ENCODE measurements at regions not wholly inside any gene's neighbourhood (a gene's known extent, or its start where the extent isn't known, plus 50 kb on each side); places are given as distances from the start of the nearest gene placed in this dataset.

GRCh38 chr18:30132959-30133358, 909.6 kb downstream of the DSC3 start:
- peak in 1 of 2 donors; percentile 2 for DNase-seq (ENCODE audit: low read depth in 1 of 2, low spot score in 1 of 2)
- H3K4me3 ChIP-seq: no peak overlapping the region
- no peaks in the 10 kb centered on the region for H3K9me3 ChIP-seq (ENCODE audit: low read depth)
- no peaks in the 10 kb centered on the region for H3K27me3 ChIP-seq
- no peaks in the 10 kb centered on the region for H3K36me3 ChIP-seq
- H3K4me1 ChIP-seq (ENCODE audit: low read depth): no peaks in the 10 kb centered on the region
- H3K27ac ChIP-seq: no peak overlapping the region
- TF ChIP-seq, protein P1, sequence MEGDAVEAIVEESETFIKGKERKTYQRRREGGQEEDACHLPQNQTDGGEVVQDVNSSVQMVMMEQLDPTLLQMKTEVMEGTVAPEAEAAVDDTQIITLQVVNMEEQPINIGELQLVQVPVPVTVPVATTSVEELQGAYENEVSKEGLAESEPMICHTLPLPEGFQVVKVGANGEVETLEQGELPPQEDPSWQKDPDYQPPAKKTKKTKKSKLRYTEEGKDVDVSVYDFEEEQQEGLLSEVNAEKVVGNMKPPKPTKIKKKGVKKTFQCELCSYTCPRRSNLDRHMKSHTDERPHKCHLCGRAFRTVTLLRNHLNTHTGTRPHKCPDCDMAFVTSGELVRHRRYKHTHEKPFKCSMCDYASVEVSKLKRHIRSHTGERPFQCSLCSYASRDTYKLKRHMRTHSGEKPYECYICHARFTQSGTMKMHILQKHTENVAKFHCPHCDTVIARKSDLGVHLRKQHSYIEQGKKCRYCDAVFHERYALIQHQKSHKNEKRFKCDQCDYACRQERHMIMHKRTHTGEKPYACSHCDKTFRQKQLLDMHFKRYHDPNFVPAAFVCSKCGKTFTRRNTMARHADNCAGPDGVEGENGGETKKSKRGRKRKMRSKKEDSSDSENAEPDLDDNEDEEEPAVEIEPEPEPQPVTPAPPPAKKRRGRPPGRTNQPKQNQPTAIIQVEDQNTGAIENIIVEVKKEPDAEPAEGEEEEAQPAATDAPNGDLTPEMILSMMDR (IDR thresholded peaks at IDR 0.05; ENCODE audit: low read depth, low read length): no peak

DNA sequence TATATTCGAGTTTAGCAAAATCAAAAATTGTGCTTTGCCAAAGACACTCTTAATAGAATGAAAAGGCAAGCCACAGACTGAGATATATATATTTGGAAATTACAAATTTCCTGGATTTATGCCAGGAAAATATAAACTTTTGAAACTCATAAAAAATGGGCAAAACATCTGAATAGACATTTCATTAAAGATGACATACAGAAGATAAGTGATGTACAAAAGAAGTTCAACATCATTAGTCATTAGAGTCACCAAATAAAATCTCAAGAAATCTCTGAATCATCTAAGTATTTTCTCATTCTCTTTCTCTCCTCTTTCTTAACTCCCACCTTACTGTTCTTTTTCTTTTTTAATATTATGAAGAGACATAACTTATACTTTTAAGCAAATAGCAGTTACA, 921.1 kb downstream of the DSC3 start:
- DNase-seq (ENCODE audit: low read depth in 1 of 2, low spot score in 1 of 2): no peak
- no peaks in the 10 kb centered on the region for H3K36me3 ChIP-seq
- H3K4me3 ChIP-seq: no peak overlapping the region
- TF ChIP-seq, protein P1 (IDR thresholded peaks at IDR 0.05; ENCODE audit: low read depth, low read length): no peak
- H3K4me1 ChIP-seq (ENCODE audit: low read depth): no peaks in the 10 kb centered on the region
- H3K27ac ChIP-seq: no peak overlapping the region
- H3K9me3 ChIP-seq (ENCODE audit: low read depth): no peaks in the 10 kb centered on the region
- H3K27me3 ChIP-seq: no peaks in the 10 kb centered on the region

- Histone ChIP-seq H3K27me3 (no peaks in the 10 kb centered on the region), H3K36me3 (no peaks in the 10 kb centered on the region), H3K9me3 (ENCODE audit: low read depth) (no peaks in the 10 kb centered on the region), H3K4me1 (ENCODE audit: low read depth) (no peaks in the 10 kb centered on the region), H3K4me3 (no peak overlapping the region), H3K27ac (no peak overlapping the region)
- TF ChIP-seq, protein P1 (IDR thresholded peaks at IDR 0.05; ENCODE audit: low read depth, low read length): no peak
- no peak for DNase-seq (ENCODE audit: low read depth in 1 of 2, low spot score in 1 of 2)
Observed at GRCh38 chr18:30113454-30113853, 929.1 kb downstream of the DSC3 start.

- H3K4me3 ChIP-seq: no peak overlapping the region
- no peaks in the 10 kb centered on the region for H3K36me3 ChIP-seq
- H3K27ac ChIP-seq: no peak overlapping the region
- H3K9me3 ChIP-seq (ENCODE audit: low read depth): no peaks in the 10 kb centered on the region
- H3K27me3 ChIP-seq: no peaks in the 10 kb centered on the region
- TF ChIP-seq, protein P1 (IDR thresholded peaks at IDR 0.05; ENCODE audit: low read depth, low read length): no peak
- H3K4me1 ChIP-seq (ENCODE audit: low read depth): no peaks in the 10 kb centered on the region
- DNase-seq (ENCODE audit: low read depth in 1 of 2, low spot score in 1 of 2): no peak
Observed at GRCh38 chr18:30106356-30106755, 936.2 kb downstream of the DSC3 start.

DNA sequence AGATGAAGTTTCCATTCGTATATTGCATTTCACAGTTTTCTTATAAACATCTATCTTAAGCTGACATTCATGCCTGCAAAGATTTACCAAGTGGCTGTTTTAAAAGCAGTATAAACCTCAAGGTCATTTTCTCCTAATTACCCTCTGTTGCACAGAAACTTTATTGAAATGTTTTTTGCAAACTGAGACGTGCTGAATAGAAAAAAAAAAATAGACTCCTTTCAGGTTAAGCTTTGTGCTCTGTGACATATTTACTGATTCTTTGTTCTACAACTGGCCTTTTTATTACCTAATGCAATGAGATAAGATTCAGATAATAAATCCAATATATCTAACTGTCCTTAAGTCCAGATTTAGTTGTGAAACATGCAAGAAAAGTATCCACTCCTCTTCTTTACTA, 938.7 kb downstream of the DSC3 start:
- Histone ChIP-seq H3K4me3 (no peak overlapping the region), H3K4me1 (ENCODE audit: low read depth) (no peaks in the 10 kb centered on the region), H3K36me3 (no peaks in the 10 kb centered on the region), H3K27me3 (no peaks in the 10 kb centered on the region), H3K9me3 (ENCODE audit: low read depth) (no peaks in the 10 kb centered on the region), H3K27ac (no peak overlapping the region)
- TF ChIP-seq, protein P1 (IDR thresholded peaks at IDR 0.05; ENCODE audit: low read depth, low read length): no peak
- DNase-seq (ENCODE audit: low read depth in 1 of 2, low spot score in 1 of 2): no peak

DNA sequence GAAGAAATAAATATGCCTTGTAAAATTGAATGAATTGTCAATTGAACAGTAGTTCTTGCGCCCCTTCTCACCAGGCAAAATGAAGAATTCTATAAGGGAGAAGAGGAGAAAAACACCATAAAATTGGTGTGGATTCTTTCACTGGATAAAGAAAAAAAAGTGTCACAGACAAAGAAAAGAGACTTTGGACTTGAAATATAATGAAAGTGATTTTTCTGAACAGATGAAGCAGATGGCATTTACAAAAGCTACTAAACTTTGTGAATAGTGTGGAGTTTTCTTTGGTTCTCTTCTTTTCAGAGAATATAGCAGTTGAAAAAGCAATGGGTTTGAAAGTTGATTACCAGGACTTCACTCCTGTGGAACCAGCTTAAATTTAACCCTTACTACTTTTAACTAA, 945.7 kb downstream of the DSC3 start:
- no peaks in the 10 kb centered on the region for H3K4me1 ChIP-seq (ENCODE audit: low read depth)
- H3K27me3 ChIP-seq: no peaks in the 10 kb centered on the region
- H3K9me3 ChIP-seq (ENCODE audit: low read depth): no peaks in the 10 kb centered on the region
- no peaks in the 10 kb centered on the region for H3K36me3 ChIP-seq
- TF ChIP-seq, protein P1 (IDR thresholded peaks at IDR 0.05; ENCODE audit: low read depth, low read length): no peak
- no peak for DNase-seq (ENCODE audit: low read depth in 1 of 2, low spot score in 1 of 2)
- H3K27ac ChIP-seq: no peak overlapping the region
- H3K4me3 ChIP-seq: no peak overlapping the region
